Trophoblast cell (in vitro differentiated cells and primary cell): ENCODE measurements at regions not wholly inside any gene's neighbourhood (a gene's known extent, or its start where the extent isn't known, plus 50 kb on each side); places are given as distances from the start of the nearest gene placed in this dataset.
A peak's percentile ranks its signal among the peaks of the same experiment; 100 is the strongest.

Experiments
- DNase-seq, 2 donors: peaks; one replicate each; pipeline ENCODE4 v3.0.0-alpha.2; 2016
- H2AFZ ChIP-seq: 2 replicates; pipeline ENCODE4 v1.6.1; 2013; ENCODE audit warnings: low read length, moderate library complexity, mild to moderate bottlenecking; ENCODE audit not compliant: insufficient read depth, poor library complexity
- H2AK5ac ChIP-seq: 2 replicates; pipeline ENCODE4 v1.6.1; 2013; ENCODE audit warnings: mild to moderate bottlenecking, low read length
- H2BK120ac ChIP-seq: 2 replicates; pipeline ENCODE4 v1.6.1; 2013; ENCODE audit warnings: low read length, mild to moderate bottlenecking, moderate library complexity; ENCODE audit not compliant: insufficient read depth, poor library complexity
- H2BK12ac ChIP-seq: 2 replicates; pipeline ENCODE4 v1.6.1; 2013; ENCODE audit warnings: mild to moderate bottlenecking, low read length, moderate library complexity
- H2BK5ac ChIP-seq: 2 replicates; pipeline ENCODE4 v1.6.1; 2013; ENCODE audit warnings: low read length, low read depth, moderate library complexity, mild to moderate bottlenecking; ENCODE audit not compliant: poor library complexity
- H3K14ac ChIP-seq: 2 replicates; pipeline ENCODE4 v1.6.1; 2013; ENCODE audit warnings: mild to moderate bottlenecking, low read length
- H3K18ac ChIP-seq: 2 replicates; pipeline ENCODE4 v1.6.1; 2013; ENCODE audit warnings: mild to moderate bottlenecking, low read length
- H3K23ac ChIP-seq: 2 replicates; pipeline ENCODE4 v1.6.1; 2013; ENCODE audit warnings: low read length
- H3K27ac ChIP-seq: 2 replicates; pipeline ENCODE4 v1.5.1; 2013; ENCODE audit warnings: low read depth, mild to moderate bottlenecking, inconsistent platforms, low read length, moderate library complexity
- H3K27me3 ChIP-seq: 2 replicates; pipeline ENCODE4 v1.6.1; 2013; ENCODE audit warnings: inconsistent platforms, mild to moderate bottlenecking, low read length, moderate library complexity; ENCODE audit not compliant: insufficient read depth
- H3K36me3 ChIP-seq, 2 experiments: 1 replicate in 1 of 2; 2 replicates in 1 of 2; pipeline ENCODE4 v1.6.1; 2013; ENCODE audit warnings: low read length in 2 of 2, mild to moderate bottlenecking in 2 of 2, moderate library complexity in 1 of 2; ENCODE audit not compliant: insufficient read depth in 2 of 2, control insufficient read depth in 1 of 2
- H3K4ac ChIP-seq: 2 replicates; pipeline ENCODE4 v1.6.1; 2013; ENCODE audit warnings: low read depth, mild to moderate bottlenecking, low read length, moderate library complexity
- H3K4me1 ChIP-seq, 2 experiments: 1 replicate in 1 of 2; 2 replicates in 1 of 2; pipeline ENCODE4 v1.6.1; 2013; ENCODE audit warnings: low read length in 2 of 2, mild to moderate bottlenecking in 2 of 2, moderate library complexity in 1 of 2; ENCODE audit not compliant: insufficient read depth in 2 of 2, control insufficient read depth in 1 of 2
- H3K4me2 ChIP-seq: 2 replicates; pipeline ENCODE4 v1.6.1; 2013; ENCODE audit warnings: inconsistent platforms, mild to moderate bottlenecking, low read length, moderate library complexity
- H3K4me3 ChIP-seq: 2 replicates; pipeline ENCODE4 v1.5.1; 2013; ENCODE audit warnings: mild to moderate bottlenecking, low read depth, low read length, inconsistent platforms
- H3K79me1 ChIP-seq: one replicate; pipeline ENCODE4 v1.6.1; 2013; ENCODE audit warnings: low read length
- H3K79me2 ChIP-seq: 2 replicates; pipeline ENCODE4 v1.6.1; 2013; ENCODE audit warnings: low read length, mild to moderate bottlenecking; ENCODE audit not compliant: control insufficient read depth, insufficient read depth, poor library complexity
- H3K9ac ChIP-seq: 2 replicates; pipeline ENCODE4 v1.6.1; 2013; ENCODE audit warnings: mild to moderate bottlenecking, low read length
- H3K9me3 ChIP-seq: 2 replicates; pipeline ENCODE4 v1.6.1; 2013; ENCODE audit warnings: low read depth, mild to moderate bottlenecking, control low read depth, inconsistent platforms, low read length; ENCODE audit not compliant: insufficient read depth
- H4K12ac ChIP-seq: 2 replicates; pipeline ENCODE4 v1.6.1; 2013; ENCODE audit warnings: low read depth, mild to moderate bottlenecking, low read length, moderate library complexity
- H4K8ac ChIP-seq: 2 replicates; pipeline ENCODE4 v1.6.1; 2013; ENCODE audit warnings: low read depth, mild to moderate bottlenecking, low read length, moderate library complexity
- H4K91ac ChIP-seq: one replicate; pipeline ENCODE4 v1.6.1; 2013; ENCODE audit warnings: low read depth, mild to moderate bottlenecking, low read length, moderate library complexity
- WGBS: extraction: QIAGEN DNeasy Blood & Tissue Kit; methylation state at CpG from one replicate; pipeline ENCODE4 v1.1.7; 2013; ENCODE audit warnings: missing lambda C conversion rate; ENCODE audit not compliant: insufficient read length, insufficient coverage; ENCODE audit errors: extremely low coverage; 5-methylcytosine and 5-hydroxymethylcytosine counted together

DNA sequence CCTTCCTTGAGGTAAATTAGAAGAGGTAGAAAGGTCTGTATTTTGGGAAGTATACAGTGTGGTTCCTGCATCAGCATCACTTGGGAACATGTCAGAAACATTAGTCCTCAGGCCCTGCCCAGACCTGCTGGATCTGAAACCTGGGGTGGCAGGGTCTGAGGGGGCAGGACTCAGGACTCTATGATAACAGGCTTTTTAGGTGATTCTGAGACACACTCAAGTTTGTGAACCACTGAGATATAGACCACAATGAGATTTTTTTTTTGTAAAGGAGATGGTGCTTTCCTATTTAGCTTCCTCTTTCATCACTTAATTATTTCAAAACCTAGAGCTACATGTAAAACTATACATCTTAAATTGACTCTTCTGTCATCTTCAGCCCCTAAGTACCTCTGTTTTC, 262.7 kb upstream of the SPOPL start:
- no peak for DNase-seq
- Histone ChIP-seq H3K4me2 (no peak overlapping the region), H3K4me3 (no peak overlapping the region), H2AFZ (no peak overlapping the region), H3K79me1 (peaks cover 10% of the 10 kb centered on the region), H3K14ac (no peak overlapping the region), H3K79me2 (no peaks in the 10 kb centered on the region), H3K36me3 (no peaks in the 10 kb centered on the region), H3K4me1 (peaks cover 0 to 4% of the 10 kb centered on the region in 2 experiments), H3K18ac (no peak overlapping the region), H3K4ac (no peak overlapping the region), H3K9me3 (no peaks in the 10 kb centered on the region), H2BK12ac (peak overlapping the region; percentile 54), H3K9ac (no peak overlapping the region), H2BK5ac (no peak overlapping the region), H3K27me3 (no peaks in the 10 kb centered on the region), H2AK5ac (no peak overlapping the region), H2BK120ac (no peak overlapping the region), H4K12ac (no peak overlapping the region), H4K91ac (peak overlapping the region; percentile 11), H4K8ac (no peak overlapping the region), H3K23ac (no peak overlapping the region), H3K27ac (no peak overlapping the region)

DNA sequence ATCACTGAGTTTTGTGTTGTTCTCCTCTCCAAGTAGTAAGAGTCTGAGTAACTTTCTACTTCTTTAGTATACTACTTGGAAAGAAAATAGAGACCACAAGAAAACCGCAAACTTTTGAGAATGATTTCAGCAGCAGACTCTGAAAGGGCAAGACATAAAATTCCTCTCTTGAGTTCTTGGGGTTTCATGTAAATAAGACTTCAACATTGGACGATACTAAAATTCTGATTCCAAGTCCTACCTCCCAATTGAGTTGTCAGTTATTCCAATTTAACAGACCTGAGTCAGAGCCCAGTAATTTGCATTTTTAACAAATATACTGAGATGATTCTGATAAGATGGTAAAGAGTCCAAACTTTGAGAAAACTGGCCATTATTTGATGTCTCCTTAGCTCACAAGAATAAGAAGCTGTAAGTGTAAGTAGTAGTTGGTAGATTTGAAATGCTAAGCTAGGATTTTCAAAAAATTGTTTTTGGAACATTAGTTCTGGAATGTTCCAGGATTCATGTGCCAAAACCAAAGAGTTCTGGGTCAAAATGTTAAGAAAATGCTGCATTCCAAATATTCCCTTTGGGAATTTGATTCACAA, 261.6 kb upstream of the SPOPL start:
- no peak overlapping the region for H3K14ac ChIP-seq
- H2AK5ac ChIP-seq, result no peak overlapping the region
- no peak for DNase-seq
- H4K12ac ChIP-seq, result no peak overlapping the region
- no peak overlapping the region for H4K91ac ChIP-seq
- H3K79me1 ChIP-seq, result peaks cover 9% of the 10 kb centered on the region
- no peak overlapping the region for H2BK5ac ChIP-seq
- no peak overlapping the region for H3K9ac ChIP-seq
- no peak overlapping the region for H2AFZ ChIP-seq
- no peaks in the 10 kb centered on the region for H3K9me3 ChIP-seq
- H3K4me3 ChIP-seq, result no peak overlapping the region
- H3K4ac ChIP-seq, result no peak overlapping the region
- H3K36me3 ChIP-seq, result no peaks in the 10 kb centered on the region
- peaks cover 2 to 4% of the 10 kb centered on the region in 2 experiments for H3K4me1 ChIP-seq
- H3K27ac ChIP-seq, result no peak overlapping the region
- H3K79me2 ChIP-seq, result no peaks in the 10 kb centered on the region
- no peak overlapping the region for H3K23ac ChIP-seq
- no CpG with 5 or more reads among the region's 2 CpGs for WGBS
- H3K18ac ChIP-seq, result no peak overlapping the region
- no peak overlapping the region for H2BK120ac ChIP-seq
- no peak overlapping the region for H3K4me2 ChIP-seq
- no peak overlapping the region for H4K8ac ChIP-seq
- no peak overlapping the region for H2BK12ac ChIP-seq
- H3K27me3 ChIP-seq, result no peaks in the 10 kb centered on the region

- Histone ChIP-seq H3K18ac (no peak overlapping the region), H2BK5ac (no peak overlapping the region), H3K9ac (no peak overlapping the region), H3K23ac (no peak overlapping the region), H3K36me3 (no peaks in the 10 kb centered on the region), H2BK120ac (no peak overlapping the region), H4K8ac (no peak overlapping the region), H3K4me3 (no peak overlapping the region), H2BK12ac (no peak overlapping the region), H3K9me3 (no peaks in the 10 kb centered on the region), H4K12ac (no peak overlapping the region), H4K91ac (no peak overlapping the region), H3K14ac (no peak overlapping the region), H2AFZ (no peak overlapping the region), H3K79me2 (no peaks in the 10 kb centered on the region), H3K4ac (no peak overlapping the region), H3K4me1 (peaks cover 0 to 2% of the 10 kb centered on the region in 2 experiments), H3K27me3 (no peaks in the 10 kb centered on the region), H3K4me2 (no peak overlapping the region), H2AK5ac (no peak overlapping the region), H3K27ac (no peak overlapping the region), H3K79me1 (no peaks in the 10 kb centered on the region)
- no peak for DNase-seq
Observed at GRCh38 chr2:138243372-138243771, 258.2 kb upstream of the SPOPL start.

DNA sequence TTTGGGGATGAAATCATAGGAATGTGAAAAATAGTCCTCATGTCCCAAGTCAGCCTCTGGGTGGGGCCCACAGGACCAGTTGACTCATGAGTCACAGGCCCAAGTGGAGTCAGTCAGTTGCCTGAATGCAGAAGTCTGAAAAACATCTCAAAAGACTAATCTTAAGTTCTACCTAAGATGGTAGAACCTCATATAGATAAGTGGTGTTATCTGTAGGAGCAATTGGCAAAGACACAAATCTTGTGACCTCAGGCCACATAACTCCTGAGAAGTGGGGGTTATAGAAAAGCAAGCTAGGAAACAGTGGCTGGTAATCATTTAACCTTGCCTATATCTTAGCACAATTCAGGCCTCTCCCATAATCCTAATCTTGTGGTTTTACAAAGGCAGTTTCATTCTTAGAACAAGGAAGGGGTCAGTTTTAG, 257.1 kb upstream of the SPOPL start:
- Histone ChIP-seq H3K4me3 (no peak overlapping the region), H4K8ac (no peak overlapping the region), H3K27me3 (no peaks in the 10 kb centered on the region), H3K18ac (no peak overlapping the region), H3K4ac (no peak overlapping the region), H3K4me2 (no peak overlapping the region), H3K9me3 (no peaks in the 10 kb centered on the region), H3K23ac (no peak overlapping the region), H3K4me1 (peaks cover 0 to 2% of the 10 kb centered on the region in 2 experiments), H2BK5ac (no peak overlapping the region), H4K91ac (peak overlapping the region; percentile 57), H4K12ac (no peak overlapping the region), H3K27ac (no peak overlapping the region), H2AFZ (no peak overlapping the region), H3K79me1 (no peaks in the 10 kb centered on the region), H3K79me2 (no peaks in the 10 kb centered on the region), H3K14ac (no peak overlapping the region), H2AK5ac (no peak overlapping the region), H3K9ac (no peak overlapping the region), H3K36me3 (no peaks in the 10 kb centered on the region), H2BK120ac (no peak overlapping the region), H2BK12ac (no peak overlapping the region)
- peak in 1 of 2 donors; percentile 4 for DNase-seq
